ENCODE measurements at regions not wholly inside any gene's neighbourhood (a gene's known extent, or its start where the extent isn't known, plus 50 kb on each side); places are given as distances from the start of the nearest gene placed in this dataset.

- H3K9me3 Mint-ChIP-seq = no peaks in the 10 kb centered on the region
- H3K4me3 Mint-ChIP-seq = no peak overlapping the region
- H3K27me3 Mint-ChIP-seq = no peaks in the 10 kb centered on the region
- DNase-seq = no peak
- H3K27ac Mint-ChIP-seq = no peak overlapping the region
- no peaks in the 10 kb centered on the region for H3K4me1 Mint-ChIP-seq (ENCODE audit: low read depth)
- H3K36me3 Mint-ChIP-seq (ENCODE audit: low read depth) = no peaks in the 10 kb centered on the region
These were observed 1024.3 kb downstream of the BRD1 start for GRCh38 chr22:48803171-48803947.

GRCh38 chr22:48802576-48802975, 1025.1 kb downstream of the BRD1 start:
- H3K36me3 Mint-ChIP-seq (ENCODE audit: low read depth) = no peaks in the 10 kb centered on the region
- no peak for DNase-seq
- no peaks in the 10 kb centered on the region for H3K4me1 Mint-ChIP-seq (ENCODE audit: low read depth)
- no peak overlapping the region for H3K27ac Mint-ChIP-seq
- H3K9me3 Mint-ChIP-seq = no peaks in the 10 kb centered on the region
- no peak overlapping the region for H3K4me3 Mint-ChIP-seq
- peaks cover 3% of the 10 kb centered on the region for H3K27me3 Mint-ChIP-seq

DNA sequence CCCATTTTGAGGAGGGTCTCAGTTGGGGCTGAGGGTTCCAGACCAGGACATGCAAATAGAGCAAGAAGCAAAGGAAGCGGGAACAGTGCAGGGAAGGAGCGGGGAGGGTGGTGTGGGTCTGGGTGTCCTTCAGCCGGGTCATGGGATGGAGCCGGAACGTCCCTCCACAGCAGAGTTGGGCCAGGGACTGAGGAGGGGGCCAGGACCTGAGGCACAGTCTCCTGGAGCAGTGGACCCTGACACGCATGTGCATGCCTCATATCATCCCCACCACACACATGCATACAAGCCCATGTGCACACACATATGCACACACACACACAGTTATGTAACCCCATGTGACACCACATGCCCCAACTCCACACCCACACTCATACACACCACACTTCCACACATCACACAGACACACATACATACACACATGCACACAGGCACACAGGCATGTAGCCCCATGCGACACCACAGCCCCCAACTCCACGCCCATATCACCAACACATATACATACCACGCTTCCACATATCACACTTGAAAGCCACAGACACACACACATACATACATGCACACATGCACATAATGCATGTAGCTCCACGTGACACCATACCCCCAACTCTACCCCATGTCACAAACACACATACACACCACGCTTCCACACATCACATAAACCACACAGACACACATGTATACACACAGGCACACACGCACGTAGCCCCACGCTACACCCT, 1026.6 kb downstream of the BRD1 start:
- Mint-ChIP-seq H3K4me3 (no peak overlapping the region), H3K4me1 (ENCODE audit: low read depth) (no peaks in the 10 kb centered on the region), H3K27me3 (peaks cover 7% of the 10 kb centered on the region), H3K36me3 (ENCODE audit: low read depth) (no peaks in the 10 kb centered on the region), H3K9me3 (no peaks in the 10 kb centered on the region), H3K27ac (no peak overlapping the region)
- DNase-seq = no peak

DNA sequence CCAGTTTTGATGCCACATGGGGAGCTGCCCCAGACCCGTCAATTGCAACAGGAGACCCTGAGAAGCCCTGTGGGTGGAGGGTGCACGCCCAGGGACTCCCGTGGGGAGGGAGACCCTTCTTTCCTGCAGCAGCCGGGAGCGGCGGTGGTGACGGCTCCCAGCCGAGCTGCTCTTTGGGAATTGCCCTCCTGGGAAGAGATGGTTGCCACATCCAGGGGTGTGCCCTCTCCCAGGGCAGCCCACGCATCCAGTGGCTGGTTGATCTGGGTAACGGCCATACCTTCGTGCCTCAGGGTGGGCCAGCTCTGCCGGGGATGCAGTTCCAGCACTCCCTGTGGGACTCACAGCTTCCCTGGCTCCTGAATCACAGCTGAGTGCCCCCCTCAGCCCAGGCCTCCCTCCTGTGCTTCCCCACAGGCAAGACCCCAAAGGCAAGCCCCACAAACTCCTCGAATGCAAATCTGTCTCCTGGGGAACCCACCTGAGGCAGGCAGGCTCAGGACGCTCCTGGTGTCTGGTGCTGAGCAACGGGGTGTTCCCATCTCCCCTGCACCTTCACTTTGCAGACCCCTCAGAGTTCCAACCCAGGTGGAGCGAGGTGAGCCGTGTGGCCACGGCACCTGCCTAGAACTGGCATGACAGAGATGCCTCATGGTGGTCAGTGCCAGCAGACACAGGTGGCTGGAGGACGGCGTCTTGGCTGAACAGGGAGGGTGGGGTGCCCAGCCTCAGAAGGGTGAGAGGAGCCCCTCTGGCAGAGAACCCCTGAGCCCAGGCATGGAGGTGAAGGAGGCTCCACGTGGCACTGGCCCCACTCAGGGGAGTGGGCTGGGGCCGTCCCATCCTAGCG, 1027.4 kb downstream of the BRD1 start:
- H3K4me3 Mint-ChIP-seq = no peak overlapping the region
- H3K27me3 Mint-ChIP-seq = peaks cover 7% of the 10 kb centered on the region
- DNase-seq = no peak
- H3K4me1 Mint-ChIP-seq (ENCODE audit: low read depth) = no peaks in the 10 kb centered on the region
- no peaks in the 10 kb centered on the region for H3K9me3 Mint-ChIP-seq
- H3K36me3 Mint-ChIP-seq (ENCODE audit: low read depth) = no peaks in the 10 kb centered on the region
- no peak overlapping the region for H3K27ac Mint-ChIP-seq

DNA sequence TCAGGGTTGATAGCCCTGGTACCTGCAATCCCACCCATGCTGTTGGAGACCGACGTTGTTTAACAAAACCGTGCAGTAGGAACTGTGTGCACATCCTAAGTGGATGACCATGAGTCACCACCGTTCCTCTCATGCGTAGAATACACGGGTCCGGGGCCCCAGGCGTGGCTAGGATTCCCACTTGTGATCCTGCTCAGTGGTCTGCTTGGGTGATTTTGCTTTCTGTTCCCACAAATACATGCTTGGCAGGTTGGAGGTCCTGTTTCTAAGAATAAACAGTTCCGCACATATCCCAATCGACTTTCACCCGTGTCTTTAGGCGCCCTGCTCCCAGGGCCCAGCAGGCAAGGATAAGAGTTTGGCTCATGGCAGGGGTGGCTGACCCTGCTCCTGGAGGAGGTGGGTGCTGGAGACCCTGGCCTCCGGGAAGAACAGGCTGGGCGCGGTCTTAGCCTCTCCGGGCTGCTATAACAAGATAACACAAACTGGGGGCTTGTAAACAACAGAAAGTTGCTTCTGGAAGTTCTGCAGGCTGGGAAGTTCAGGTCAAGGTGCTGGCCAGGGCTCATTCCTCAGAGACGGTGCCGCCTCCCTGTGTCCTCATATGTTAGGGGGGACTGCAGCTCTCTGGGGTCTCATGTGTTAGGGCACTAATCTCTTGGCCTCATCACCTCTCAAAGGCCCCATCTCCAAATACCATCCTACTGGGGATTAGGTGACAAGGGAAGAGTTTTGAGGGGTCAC, 1028.3 kb downstream of the BRD1 start:
- no peaks in the 10 kb centered on the region for H3K36me3 Mint-ChIP-seq (ENCODE audit: low read depth)

DNA sequence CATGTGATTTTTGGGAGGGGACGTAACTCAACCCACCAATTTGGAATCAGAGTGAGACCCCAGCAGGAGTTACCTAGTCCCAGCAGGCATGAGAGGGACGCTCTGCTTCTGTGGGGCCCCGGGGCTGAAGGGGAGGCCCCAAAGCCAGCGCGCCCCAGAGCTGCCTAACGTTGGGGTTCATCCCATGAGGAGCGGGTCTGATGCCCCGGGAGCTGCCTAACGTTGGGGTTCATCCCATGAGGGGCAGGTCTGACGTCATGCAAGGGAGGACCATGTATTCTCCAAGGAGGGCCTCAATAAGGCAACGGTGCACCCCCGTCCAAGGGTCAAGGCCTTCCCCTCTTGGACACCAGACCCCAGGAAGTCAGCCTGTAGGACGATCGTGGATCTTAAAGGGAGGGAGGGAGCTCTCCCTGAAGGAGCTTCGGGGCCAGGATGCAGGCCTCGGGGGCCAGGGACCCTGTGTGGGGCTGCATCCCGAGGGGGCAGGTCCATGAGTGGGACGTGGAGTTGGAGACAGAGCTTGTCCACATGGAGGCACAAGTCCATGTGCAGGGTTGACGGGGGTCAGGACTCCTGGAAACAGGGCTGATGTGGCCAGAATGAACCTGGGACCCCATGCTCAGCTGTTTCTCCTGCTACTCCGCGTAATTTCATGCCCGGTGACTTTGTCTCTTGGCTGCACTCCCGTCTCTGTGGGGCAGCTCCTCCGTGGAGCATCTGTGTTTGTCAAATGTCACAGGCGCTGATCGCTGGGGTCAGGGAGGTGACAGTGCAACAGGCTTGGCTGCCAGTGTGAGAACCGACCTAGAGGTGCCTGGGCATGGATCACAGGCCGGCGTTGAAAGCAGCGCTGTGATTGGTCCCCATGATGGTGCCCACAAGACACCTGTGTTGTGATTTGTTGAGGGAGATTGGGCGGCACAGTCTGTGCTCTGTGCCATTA, 1029.1 kb downstream of the BRD1 start:
- Mint-ChIP-seq H3K4me3 (no peak overlapping the region), H3K9me3 (no peaks in the 10 kb centered on the region), H3K4me1 (ENCODE audit: low read depth) (no peaks in the 10 kb centered on the region), H3K27ac (no peak overlapping the region), H3K27me3 (peaks cover 7% of the 10 kb centered on the region), H3K36me3 (ENCODE audit: low read depth) (no peaks in the 10 kb centered on the region)
- no peak for DNase-seq

More for the DNA sequence above, 1028.3 kb downstream of the BRD1 start:
- Mint-ChIP-seq H3K4me1 (ENCODE audit: low read depth) (no peaks in the 10 kb centered on the region), H3K9me3 (no peaks in the 10 kb centered on the region), H3K27me3 (peaks cover 7% of the 10 kb centered on the region), H3K27ac (no peak overlapping the region), H3K4me3 (no peak overlapping the region)
- DNase-seq = no peak

GRCh38 chr22:48797731-48798130, 1029.9 kb downstream of the BRD1 start:
- H3K4me1 Mint-ChIP-seq (ENCODE audit: low read depth) = no peaks in the 10 kb centered on the region
- DNase-seq = no peak
- H3K27ac Mint-ChIP-seq = no peak overlapping the region
- peaks cover 10% of the 10 kb centered on the region for H3K27me3 Mint-ChIP-seq
- no peaks in the 10 kb centered on the region for H3K9me3 Mint-ChIP-seq
- no peaks in the 10 kb centered on the region for H3K36me3 Mint-ChIP-seq (ENCODE audit: low read depth)
- H3K4me3 Mint-ChIP-seq = no peak overlapping the region

GRCh38 chr22:48796310-48797015, 1031.2 kb downstream of the BRD1 start:
- H3K4me3 Mint-ChIP-seq = no peak overlapping the region
- DNase-seq = no peak
- H3K36me3 Mint-ChIP-seq (ENCODE audit: low read depth) = no peaks in the 10 kb centered on the region
- no peak overlapping the region for H3K27ac Mint-ChIP-seq
- H3K9me3 Mint-ChIP-seq = no peaks in the 10 kb centered on the region
- H3K27me3 Mint-ChIP-seq = peaks cover 12% of the 10 kb centered on the region
- H3K4me1 Mint-ChIP-seq (ENCODE audit: low read depth) = no peaks in the 10 kb centered on the region

- no peaks in the 10 kb centered on the region for H3K9me3 Mint-ChIP-seq
- no peaks in the 10 kb centered on the region for H3K4me1 Mint-ChIP-seq (ENCODE audit: low read depth)
These were observed 1032.0 kb downstream of the BRD1 start for GRCh38 chr22:48795664-48796063.

DNA sequence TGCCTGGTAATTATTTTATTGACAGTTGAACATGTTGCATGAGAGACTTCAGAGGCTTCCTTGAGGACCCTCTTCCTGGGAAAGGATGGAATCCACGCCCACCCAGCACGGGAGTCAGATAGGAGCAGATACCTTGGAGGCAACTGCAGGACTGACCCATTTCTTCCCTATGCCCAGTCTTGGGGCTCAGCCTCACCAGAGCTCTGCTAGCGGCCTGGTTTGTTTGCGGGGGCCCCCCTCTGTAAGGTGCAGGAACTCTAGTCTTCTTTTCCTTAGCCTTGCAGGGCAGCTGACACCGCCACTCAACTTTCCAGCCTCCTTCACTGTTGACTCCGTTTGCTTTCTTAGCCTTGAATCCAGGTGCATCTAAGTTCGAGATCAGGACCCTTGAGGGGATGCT, 1032.8 kb downstream of the BRD1 start:
- Mint-ChIP-seq H3K27ac (no peak overlapping the region), H3K4me1 (ENCODE audit: low read depth) (no peaks in the 10 kb centered on the region), H3K36me3 (ENCODE audit: low read depth) (no peaks in the 10 kb centered on the region), H3K9me3 (no peaks in the 10 kb centered on the region), H3K4me3 (no peak overlapping the region), H3K27me3 (peaks cover 12% of the 10 kb centered on the region)
- DNase-seq = no peak

More at GRCh38 chr22:48795664-48796063, 1032.0 kb downstream of the BRD1 start:
- Mint-ChIP-seq H3K27me3 (peaks cover 12% of the 10 kb centered on the region), H3K4me3 (no peak overlapping the region), H3K36me3 (ENCODE audit: low read depth) (no peaks in the 10 kb centered on the region), H3K27ac (no peak overlapping the region)
- no peak for DNase-seq

DNA sequence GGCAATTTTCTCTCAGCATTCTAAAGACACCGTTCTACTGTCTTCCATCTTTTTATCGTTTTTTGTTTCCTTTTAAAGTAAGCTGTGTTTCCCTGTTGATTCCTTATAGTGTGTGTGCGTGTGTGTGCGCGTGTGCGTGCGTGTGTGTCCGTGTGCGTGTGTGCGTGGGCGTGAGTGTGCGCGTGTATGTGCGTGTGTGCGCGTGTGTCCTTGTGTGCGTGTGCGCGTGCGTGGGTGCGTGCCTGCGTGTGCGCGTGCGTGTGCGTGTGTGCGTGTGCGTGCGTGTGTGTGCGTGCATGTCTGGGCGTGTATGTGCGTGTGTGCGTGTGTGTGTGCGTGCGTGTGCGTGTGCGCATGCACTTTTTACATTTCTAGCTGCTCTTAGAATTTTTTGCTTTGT, 1033.7 kb downstream of the BRD1 start:
- peaks cover 12% of the 10 kb centered on the region for H3K27me3 Mint-ChIP-seq
- H3K36me3 Mint-ChIP-seq (ENCODE audit: low read depth) = no peaks in the 10 kb centered on the region
- no peak for DNase-seq
- H3K4me1 Mint-ChIP-seq (ENCODE audit: low read depth) = no peaks in the 10 kb centered on the region
- no peaks in the 10 kb centered on the region for H3K9me3 Mint-ChIP-seq
- H3K27ac Mint-ChIP-seq = no peak overlapping the region
- H3K4me3 Mint-ChIP-seq = no peak overlapping the region

- Mint-ChIP-seq H3K4me3 (no peak overlapping the region), H3K9me3 (no peaks in the 10 kb centered on the region), H3K27me3 (peaks cover 9% of the 10 kb centered on the region), H3K27ac (no peak overlapping the region), H3K4me1 (ENCODE audit: low read depth) (no peaks in the 10 kb centered on the region), H3K36me3 (ENCODE audit: low read depth) (no peaks in the 10 kb centered on the region)
- DNase-seq = no peak
These were observed 1041.0 kb downstream of the BRD1 start for GRCh38 chr22:48786679-48786996.

Data from activated T-cell treated with anti-CD3 and anti-CD28 coated beads, Interleukin-2, amount 50 U/mL, for 24 hours (primary cell).